NCI-H2196 (cell line): ENCODE measurements at regions not wholly inside any gene's neighbourhood (a gene's known extent, or its start where the extent isn't known, plus 50 kb on each side); places are given as distances from the start of the nearest gene placed in this dataset.

Experiments used
- DNase-seq: peaks from one replicate; lab custom pipeline; 2025; ENCODE audit not compliant: unreplicated experiment; lab: John Stamatoyannopoulos, UW

GRCh38 chr2:187924293-187924692, 367.4 kb upstream of the GULP1 start:
- no peak for DNase-seq

DNA sequence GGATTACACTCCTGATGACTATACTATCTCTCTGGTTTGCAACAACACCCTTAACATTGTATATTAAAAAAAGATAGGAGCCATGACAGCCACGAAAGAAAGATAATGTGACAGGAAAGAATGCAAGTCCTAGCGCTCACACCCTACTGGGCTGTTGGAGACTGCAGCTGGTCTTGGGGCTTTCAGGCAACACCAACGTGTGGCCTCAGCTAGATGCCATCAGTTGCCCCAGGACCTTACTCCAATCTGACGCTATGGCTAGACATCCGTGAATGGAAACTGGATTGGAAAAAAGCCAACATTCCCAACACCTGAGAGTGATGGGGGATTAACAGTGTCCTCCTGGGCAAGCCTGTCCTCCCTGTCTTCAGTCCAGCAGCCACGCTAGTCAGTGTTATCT, 357.4 kb upstream of the GULP1 start:
- DNase-seq: no peak

DNA sequence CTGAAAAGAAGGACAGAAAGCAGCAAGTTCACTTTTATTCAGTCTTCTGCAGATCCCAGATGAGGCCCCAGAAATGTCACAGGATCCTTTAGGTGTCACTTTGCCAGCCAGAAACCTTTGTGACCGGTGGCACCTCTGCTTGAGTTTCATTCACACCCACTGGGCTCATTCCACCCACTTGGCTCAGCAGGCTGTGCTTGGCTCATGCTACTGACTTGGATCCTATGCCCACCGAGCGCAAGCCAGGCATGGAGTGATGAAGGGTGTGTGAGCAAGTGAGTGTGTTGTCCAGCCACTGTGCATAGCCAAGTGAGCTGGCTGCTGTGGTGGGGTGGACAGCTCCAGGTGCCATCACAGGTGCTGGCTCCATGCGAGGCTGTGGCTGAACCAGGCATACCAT, 357.0 kb upstream of the GULP1 start:
- DNase-seq: no peak

DNA sequence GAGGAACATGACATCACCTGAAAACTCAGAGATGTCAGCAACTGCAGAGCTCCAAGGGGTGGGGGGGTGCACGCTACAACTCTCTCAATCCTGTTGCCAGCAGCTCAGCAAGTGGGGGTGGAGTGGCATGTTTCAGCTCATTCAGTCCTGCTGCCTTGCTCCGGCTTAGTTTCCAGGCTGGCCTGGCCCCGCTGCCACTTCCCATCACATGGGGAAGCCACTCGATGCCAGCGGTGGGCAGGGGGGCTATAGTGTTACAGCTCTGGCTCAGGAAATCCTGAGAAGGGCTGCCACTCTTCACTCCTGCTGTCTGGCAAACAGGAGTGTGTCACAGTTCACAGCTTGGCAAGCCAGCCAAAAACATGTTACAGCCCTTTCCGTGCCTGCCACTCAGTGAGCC, 356.5 kb upstream of the GULP1 start:
- DNase-seq: no peak

DNA sequence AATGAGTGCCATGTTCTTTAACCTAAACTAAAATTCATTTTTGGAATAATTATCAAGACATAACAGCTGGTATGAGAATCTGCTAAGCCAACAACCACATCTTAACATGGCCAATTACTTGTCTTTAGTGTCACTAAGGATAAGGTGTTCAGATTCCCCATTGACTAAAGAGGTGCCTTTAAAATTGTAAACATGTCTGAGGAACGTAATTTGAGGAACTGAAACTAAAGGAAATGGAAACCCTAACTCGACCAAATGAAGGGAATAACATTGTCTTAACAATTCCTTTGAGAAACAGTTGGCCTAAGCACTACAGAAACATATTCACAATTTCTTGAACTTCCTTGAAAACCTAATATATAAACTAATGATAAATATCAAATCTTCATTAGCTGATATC, 355.4 kb upstream of the GULP1 start:
- DNase-seq: no peak

GRCh38 chr2:187939180-187939579, 352.5 kb upstream of the GULP1 start:
- no peak for DNase-seq

DNA sequence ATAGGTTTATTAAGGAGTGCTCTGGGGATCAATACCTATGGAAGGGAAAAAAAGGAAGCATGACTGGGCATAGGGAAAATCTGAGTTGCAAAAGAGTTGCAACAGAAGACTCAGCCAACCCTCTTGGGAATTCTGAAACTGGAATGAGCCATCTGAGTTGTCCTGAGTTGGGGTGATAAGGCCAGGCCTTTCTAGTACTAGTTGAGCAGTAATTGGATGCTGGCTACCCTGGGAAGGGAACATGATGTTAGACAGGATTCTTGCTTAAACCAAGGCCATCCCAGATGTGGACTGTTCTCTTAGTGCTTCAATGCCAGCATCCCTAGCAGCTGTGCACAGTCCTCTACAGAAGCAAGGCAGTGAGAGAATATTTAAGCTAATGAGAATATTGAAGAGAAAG, 348.8 kb upstream of the GULP1 start:
- no peak for DNase-seq

DNA sequence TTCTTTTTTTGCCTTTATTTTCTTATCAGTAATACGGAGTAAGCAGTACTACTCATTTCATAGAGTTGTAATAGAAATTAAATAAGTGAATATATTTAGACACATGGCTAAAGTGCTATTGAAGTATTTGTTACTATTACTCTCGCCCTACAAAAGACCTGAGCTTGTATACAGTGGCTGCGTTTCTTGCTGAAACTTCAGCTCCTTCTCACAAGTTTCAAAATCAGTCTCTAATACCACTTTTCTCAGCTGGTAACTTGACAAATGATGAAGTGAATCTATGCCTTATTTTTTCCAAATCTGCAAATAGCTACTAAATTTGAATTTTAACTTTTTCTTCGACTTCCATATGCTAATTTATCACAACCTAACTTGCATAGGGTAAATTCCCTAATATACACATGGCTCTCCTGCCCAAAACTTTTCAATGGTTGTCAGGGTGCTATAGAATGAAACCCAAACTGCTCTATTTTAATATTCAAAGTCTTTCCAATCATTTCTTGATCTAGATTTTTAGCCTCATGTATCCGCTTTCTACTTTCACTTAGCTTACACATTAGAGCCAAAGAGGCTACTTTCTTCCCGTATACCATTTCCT, 347.8 kb upstream of the GULP1 start:
- DNase-seq: no peak

- DNase-seq: no peak
These were observed 341.8 kb upstream of the GULP1 start for GRCh38 chr2:187949859-187950258.

GRCh38 chr2:187951470-187952218, 340.0 kb upstream of the GULP1 start:
- DNase-seq: no peak

DNA sequence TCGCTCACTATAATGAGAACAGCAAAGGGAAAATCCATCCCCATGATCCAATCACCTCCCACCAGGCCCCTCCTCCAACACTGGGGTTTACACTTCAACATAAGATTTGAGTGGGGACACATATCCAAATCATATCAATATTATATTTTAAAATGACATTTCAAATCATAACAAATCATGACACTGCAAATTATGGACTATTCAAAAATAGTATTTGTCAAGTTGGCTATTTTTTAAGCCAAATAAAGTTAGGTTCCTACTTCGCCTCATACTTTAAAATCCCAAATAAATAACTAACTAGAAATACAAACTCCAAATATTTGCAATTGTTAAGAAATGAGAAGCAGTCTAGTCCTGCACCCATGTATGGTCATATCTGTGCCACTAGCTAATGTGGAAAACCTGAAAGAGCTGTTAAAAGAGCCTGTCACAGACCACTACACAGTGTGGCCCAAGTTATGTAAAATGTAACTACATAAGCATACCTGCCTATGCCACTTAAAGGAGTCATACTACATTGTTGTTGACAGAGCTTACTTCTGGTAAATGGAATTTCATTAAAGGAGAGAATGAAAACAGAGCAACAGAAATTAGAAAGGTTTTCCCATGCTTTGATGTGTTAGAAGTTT, 334.7 kb upstream of the GULP1 start:
- no peak for DNase-seq

DNA sequence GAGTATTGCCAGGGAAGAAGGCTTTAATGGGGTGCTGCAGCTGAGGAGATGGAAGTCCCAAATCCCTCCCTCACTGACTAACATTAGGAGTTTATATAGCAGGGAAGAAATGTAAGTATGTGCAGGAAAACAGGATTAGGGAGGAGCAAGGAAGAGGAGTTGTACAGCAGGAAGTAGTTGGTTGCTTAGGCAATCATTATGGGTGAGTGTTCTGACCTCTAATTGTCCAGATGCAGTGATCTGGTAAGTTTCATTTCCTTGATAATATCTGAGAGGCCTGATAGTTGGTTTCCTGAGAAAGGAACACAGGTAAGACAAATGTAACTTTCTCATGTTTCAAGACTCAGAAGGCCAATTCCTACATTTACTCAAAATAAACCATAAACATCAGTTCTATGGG, 331.9 kb upstream of the GULP1 start:
- no peak for DNase-seq

- DNase-seq: no peak
These were observed 329.1 kb upstream of the GULP1 start for GRCh38 chr2:187962538-187962937.

- no peak for DNase-seq
These were observed 326.9 kb upstream of the GULP1 start for GRCh38 chr2:187964746-187965145.

DNA sequence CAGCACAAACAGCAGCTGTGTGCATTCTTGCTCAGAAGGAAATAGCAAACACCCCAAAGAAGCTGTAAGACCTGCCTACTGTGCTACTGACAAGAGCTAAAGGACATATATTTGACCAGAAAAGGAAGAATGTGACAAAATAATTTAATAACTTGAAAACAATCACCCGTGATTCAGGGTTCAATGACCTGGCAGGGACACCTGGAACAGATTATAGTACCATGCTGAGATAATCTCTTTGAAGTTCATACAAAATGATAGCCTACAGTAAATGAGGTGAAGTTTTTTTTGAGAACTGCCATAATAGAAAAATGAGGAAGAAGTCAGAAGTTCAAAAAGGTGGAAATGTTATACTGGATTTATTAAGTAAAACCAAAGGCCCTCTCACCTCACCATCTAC, 324.8 kb upstream of the GULP1 start:
- DNase-seq: no peak

DNA sequence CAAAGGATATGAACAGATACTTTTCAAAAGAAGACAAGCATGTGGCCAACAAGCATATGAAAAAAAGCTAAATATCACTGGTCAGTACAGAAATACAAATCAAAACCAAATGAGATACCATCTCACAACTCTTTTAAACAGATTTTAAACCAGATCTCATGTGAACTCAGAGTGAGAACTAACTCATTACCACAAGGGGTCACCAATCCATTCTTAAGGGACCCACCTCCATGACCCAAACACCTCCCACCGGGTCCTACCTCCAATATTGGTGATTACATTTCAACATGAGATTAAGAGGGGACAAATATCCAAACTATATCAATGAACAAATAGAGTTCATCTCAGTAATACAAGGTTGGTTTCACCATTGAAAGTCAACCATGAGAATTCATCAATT, 319.8 kb upstream of the GULP1 start:
- DNase-seq: no peak

- no peak for DNase-seq
These were observed 315.3 kb upstream of the GULP1 start for GRCh38 chr2:187976259-187976985.

- no peak for DNase-seq
These were observed 314.7 kb upstream of the GULP1 start for GRCh38 chr2:187976986-187977333.

DNA sequence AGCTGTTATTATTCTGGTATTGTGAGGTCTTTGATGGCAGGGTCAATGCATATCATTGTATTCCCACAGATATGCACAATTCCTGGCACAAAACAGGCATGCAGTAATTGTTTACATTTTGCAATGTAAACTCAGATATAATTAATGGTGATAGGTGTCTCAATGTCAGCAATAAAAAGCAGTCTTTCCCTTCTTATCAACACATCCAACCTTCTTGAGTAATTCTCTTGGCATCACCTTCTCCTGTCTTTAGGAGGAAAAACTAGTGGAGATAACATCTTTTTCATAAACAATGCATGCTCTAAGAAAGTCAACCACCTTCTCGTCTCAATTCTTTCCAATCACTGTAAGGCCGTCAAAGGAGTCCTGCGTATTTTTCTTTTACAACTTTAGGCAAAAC, 313.3 kb upstream of the GULP1 start:
- no peak for DNase-seq

- no peak for DNase-seq
These were observed 309.0 kb upstream of the GULP1 start for GRCh38 chr2:187982668-187983067.

- DNase-seq: no peak
These were observed 306.5 kb upstream of the GULP1 start for GRCh38 chr2:187985195-187985594.

DNA sequence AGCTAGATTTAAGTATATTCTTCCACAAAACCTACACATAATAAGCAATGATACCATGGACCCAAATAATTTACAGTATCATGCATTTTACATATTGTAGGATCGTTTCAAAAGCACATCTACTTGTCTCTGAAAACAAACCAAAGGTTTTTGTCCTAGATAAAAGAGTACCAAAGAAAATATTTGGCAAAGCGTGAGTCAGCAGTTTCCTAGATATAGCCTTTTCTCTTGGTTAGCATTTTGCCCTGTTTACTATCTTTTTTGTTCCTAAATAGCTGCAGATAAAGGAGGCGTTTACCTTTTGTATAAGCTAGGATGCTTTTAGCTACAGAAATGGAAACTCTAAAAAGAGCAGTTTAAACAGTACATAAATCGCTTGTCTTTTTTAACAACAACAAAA, 305.8 kb upstream of the GULP1 start:
- DNase-seq: no peak
